ENCODE measurements at regions not wholly inside any gene's neighbourhood (a gene's known extent, or its start where the extent isn't known, plus 50 kb on each side); places are given as distances from the start of the nearest gene placed in this dataset.

DNA sequence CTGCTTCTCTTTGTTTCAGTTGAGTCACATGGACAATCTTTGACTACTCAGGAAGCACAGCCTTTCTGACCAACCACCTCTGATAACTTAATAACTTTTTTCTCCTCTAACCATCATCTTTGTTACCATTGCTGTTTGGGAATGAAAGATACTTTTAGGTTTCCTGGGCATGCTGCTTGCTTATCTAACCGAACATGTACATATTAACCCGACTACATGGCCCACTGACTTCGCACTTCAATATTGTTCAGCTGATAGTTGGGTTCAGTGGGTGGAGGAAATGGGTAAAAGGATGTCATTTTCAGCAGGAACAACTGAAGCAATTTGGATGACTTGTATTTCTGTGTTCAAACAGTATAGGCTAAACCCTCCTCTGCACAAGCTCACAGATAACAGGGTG is 214.3 kb downstream of the SQOR start:
- no peaks in the 10 kb centered on the region for H3K4me1 ChIP-seq
- peaks cover 0 to 13% (median 0%) of the 10 kb centered on the region in 11 donors for H3K9me3 ChIP-seq
- no peak for TF ChIP-seq CTCF (IDR thresholded peaks at IDR 0.05)
- ATAC-seq (no peak), DNase-seq (no peak)
- no peak overlapping the region for H3K4me3 ChIP-seq
- H3K27me3 ChIP-seq: no peaks in the 10 kb centered on the region
- 88 to 93% methylated on average over 3 of the region's 3 CpGs for WGBS, 2 donors
- H3K36me3 ChIP-seq: no peaks in the 10 kb centered on the region
- no peak overlapping the region for H3K27ac ChIP-seq
- intact Hi-C loops (cut with DNase I): loop anchor here in 1 of 10 donors (10.0 kb wide), 1 partner anchor 66 kb away; no protein-coding TSS in a partner anchor

DNA sequence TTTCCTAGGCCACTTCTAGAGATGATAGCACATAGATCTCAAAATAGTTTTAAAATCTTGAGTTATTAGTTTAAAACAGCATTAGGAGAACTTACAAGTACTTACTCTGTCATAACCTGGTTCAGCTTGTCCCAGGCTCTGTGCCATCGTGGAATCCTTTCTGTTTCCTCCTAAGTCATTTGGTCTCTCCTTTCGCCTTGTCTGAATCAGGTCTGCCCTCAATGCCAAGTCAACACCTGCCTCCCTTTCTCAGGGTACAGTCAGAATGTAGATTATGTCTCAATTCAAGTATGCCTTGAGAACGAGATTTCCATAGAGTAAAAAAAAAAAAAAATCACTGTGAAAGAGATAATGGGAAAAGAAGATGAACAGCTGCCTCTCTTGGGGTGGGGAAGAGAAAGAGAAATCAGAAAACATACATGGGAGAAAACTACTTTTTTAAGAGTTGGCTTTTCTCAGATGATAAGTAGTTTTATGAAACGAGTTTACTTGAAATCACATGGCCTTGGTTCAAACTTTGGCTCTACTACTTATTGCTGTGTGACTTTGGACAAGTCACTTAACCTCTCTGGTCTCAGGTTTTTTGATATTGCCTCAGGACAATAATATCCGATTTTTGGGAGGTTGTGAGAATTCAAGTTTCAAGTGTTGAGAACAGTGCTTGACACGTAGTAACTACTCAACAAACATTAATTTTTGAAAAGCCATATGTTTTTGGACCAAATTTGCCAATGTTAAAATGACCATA is 219.8 kb downstream of the SQOR start:
- Histone ChIP-seq H3K4me1 (no peaks in the 10 kb centered on the region), H3K9me3 (peaks cover 0 to 13% (median 0%) of the 10 kb centered on the region in 11 donors), H3K27ac (no peak overlapping the region), H3K4me3 (no peak overlapping the region), H3K27me3 (no peaks in the 10 kb centered on the region), H3K36me3 (no peaks in the 10 kb centered on the region)
- intact Hi-C loops (cut with DNase I): no loop called here
- no peak for TF ChIP-seq CTCF (IDR thresholded peaks at IDR 0.05)
- WGBS, 2 donors: 82 to 88% methylated on average over 6 of the region's 6 CpGs
- DNase-seq (no peak), ATAC-seq (no peak)

GRCh38 chr15:45855210-45855906 is 220.5 kb downstream of the SQOR start:
- intact Hi-C loops (cut with DNase I): no loop called here
- Histone ChIP-seq H3K4me3 (no peak overlapping the region), H3K9me3 (peaks cover 0 to 8% (median 0%) of the 10 kb centered on the region in 11 donors), H3K27me3 (no peaks in the 10 kb centered on the region), H3K4me1 (no peaks in the 10 kb centered on the region), H3K27ac (no peak overlapping the region), H3K36me3 (no peaks in the 10 kb centered on the region)
- WGBS, 2 donors: 56 to 60% methylated on average over 4 of the region's 4 CpGs
- DNase-seq (no peak), ATAC-seq (no peak)
- TF ChIP-seq CTCF (IDR thresholded peaks at IDR 0.05): no peak

GRCh38 chr15:45855907-45856579 is 221.2 kb downstream of the SQOR start:
- no peak for TF ChIP-seq CTCF (IDR thresholded peaks at IDR 0.05)
- no peaks in the 10 kb centered on the region for H3K4me1 ChIP-seq
- H3K27ac ChIP-seq: no peak overlapping the region
- no peak for DNase-seq
- 86 to 90% methylated on average over 4 of the region's 4 CpGs for WGBS, 2 donors
- H3K27me3 ChIP-seq: no peaks in the 10 kb centered on the region
- intact Hi-C loops (cut with DNase I): no loop called here
- H3K36me3 ChIP-seq: no peaks in the 10 kb centered on the region
- H3K9me3 ChIP-seq: peaks cover 0 to 1% (median 0%) of the 10 kb centered on the region in 11 donors
- no peak for ATAC-seq
- H3K4me3 ChIP-seq: no peak overlapping the region

All from heart right ventricle (tissue), 16 donors.